DOHH2 (cell line): ENCODE measurements at regions not wholly inside any gene's neighbourhood (a gene's known extent, or its start where the extent isn't known, plus 50 kb on each side); places are given as distances from the start of the nearest gene placed in this dataset.
"Not testable (repeated sequence)": the region's sequence is repeated elsewhere in the genome, so short reads cannot be mapped to it uniquely, and the experiment has no call there.

Experiments
- H3F3A ChIP-seq: fragments of 200-600 bp; sonication (generic), shearing (Covaris generic); 2 replicates; pipeline ENCODE4 v1.6.0; 2016; ENCODE audit warnings: antibody characterized with exemption, mild to moderate bottlenecking; ENCODE audit not compliant: control insufficient read depth, insufficient read depth
- H3K27ac ChIP-seq: fragments of 200-600 bp; sonication (generic); 2 replicates; pipeline ENCODE4 v1.5.1; 2014; ENCODE audit warnings: low read depth, mild to moderate bottlenecking, low read length, moderate library complexity
- H3K27me3 ChIP-seq: fragments of 200-600 bp; sonication (generic); 2 replicates; pipeline ENCODE4 v1.6.1; 2014; ENCODE audit warnings: mild to moderate bottlenecking, low read length, mixed read lengths; ENCODE audit not compliant: control insufficient read depth
- H3K36me3 ChIP-seq: fragments of 200-600 bp; sonication (generic); 2 replicates; pipeline ENCODE4 v1.6.1; 2014; ENCODE audit warnings: mild to moderate bottlenecking, low read length, moderate library complexity, mixed read lengths; ENCODE audit not compliant: control insufficient read depth
- H3K4me1 ChIP-seq: fragments of 200-600 bp; sonication (generic); 2 replicates; pipeline ENCODE4 v1.6.1; 2014; ENCODE audit warnings: mild to moderate bottlenecking, low read length, mixed read lengths; ENCODE audit not compliant: control insufficient read depth
- H3K4me2 ChIP-seq: fragments of 200-600 bp; sonication (generic); 2 replicates; pipeline ENCODE4 v1.6.0; 2014; ENCODE audit warnings: mild to moderate bottlenecking, low read length, moderate library complexity
- H3K4me3 ChIP-seq: fragments of 200-600 bp; sonication (generic); 2 replicates; pipeline ENCODE4 v1.5.1; 2014; ENCODE audit warnings: mild to moderate bottlenecking, low read length, mixed read lengths
- H3K79me2 ChIP-seq: fragments of 200-600 bp; sonication (generic); 2 replicates; pipeline ENCODE4 v1.6.1; 2014; ENCODE audit warnings: mild to moderate bottlenecking, low read length, mixed read lengths; ENCODE audit not compliant: control insufficient read depth
- H3K9me2 ChIP-seq: fragments of 200-600 bp; sonication (generic); replicated peaks from 2 replicates; pipeline ENCODE4 v1.6.1; 2014; ENCODE audit warnings: mild to moderate bottlenecking, low read length, mixed read lengths; ENCODE audit not compliant: control insufficient read depth
- H3K9me3 ChIP-seq: fragments of 200-600 bp; sonication (generic); 2 replicates; pipeline ENCODE4 v1.6.1; 2014; ENCODE audit warnings: antibody characterized with exemption, low read length, mixed read lengths; ENCODE audit not compliant: control insufficient read depth, insufficient read depth
- H4K20me1 ChIP-seq: fragments of 200-600 bp; sonication (generic); 2 replicates; pipeline ENCODE4 v1.6.0; 2014; ENCODE audit warnings: low read depth, mild to moderate bottlenecking, antibody characterized with exemption, low read length, moderate library complexity; ENCODE audit not compliant: control insufficient read depth, insufficient read depth
- EZH2phosphoT487 ChIP-seq: fragments of 200-600 bp; sonication (generic); IDR thresholded peaks from 2 replicates; pipeline ENCODE4 v1.6.1; 2017; ENCODE audit warnings: borderline replicate concordance, mild to moderate bottlenecking, antibody characterized with exemption, low read length, moderate library complexity, mixed read lengths
- TF ChIP-seq, protein P1 (sequence below): fragments of 200-600 bp; sonication (generic); IDR thresholded peaks from one replicate; pipeline ENCODE4 v1.5.1; 2014; ENCODE audit warnings: antibody characterized with exemption, mild to moderate bottlenecking, low read depth, low read length; ENCODE audit not compliant: poor library complexity, severe bottlenecking

DNA sequence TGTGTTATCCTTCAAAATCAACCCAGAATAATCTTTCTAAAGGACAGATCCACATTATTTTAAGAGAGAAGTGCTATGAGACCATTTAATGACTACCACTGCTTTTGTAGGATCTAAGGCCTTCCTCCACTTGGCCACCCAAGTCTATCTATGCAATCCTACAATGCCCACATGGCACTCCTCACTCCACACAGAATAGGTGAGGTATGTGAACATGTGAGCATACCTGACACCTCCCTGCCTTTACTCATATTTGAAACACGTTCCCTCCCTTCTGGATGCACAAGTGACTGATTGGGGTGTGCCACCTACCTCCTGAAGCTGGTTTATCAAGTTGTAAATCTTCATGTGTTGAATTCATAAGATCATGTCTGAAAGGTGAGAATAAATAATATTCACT is 147.5 kb upstream of the KCTD7 start:
- H3K9me3 ChIP-seq, H3K27me3 ChIP-seq, H4K20me1 ChIP-seq, H3F3A ChIP-seq, H3K9me2 ChIP-seq, H3K4me1 ChIP-seq, H3K4me3 ChIP-seq, H3K4me2 ChIP-seq, H3K79me2 ChIP-seq, H3K27ac ChIP-seq: not testable (repeated sequence)
- peaks cover 22% of the 10 kb centered on the region for H3K36me3 ChIP-seq

DNA sequence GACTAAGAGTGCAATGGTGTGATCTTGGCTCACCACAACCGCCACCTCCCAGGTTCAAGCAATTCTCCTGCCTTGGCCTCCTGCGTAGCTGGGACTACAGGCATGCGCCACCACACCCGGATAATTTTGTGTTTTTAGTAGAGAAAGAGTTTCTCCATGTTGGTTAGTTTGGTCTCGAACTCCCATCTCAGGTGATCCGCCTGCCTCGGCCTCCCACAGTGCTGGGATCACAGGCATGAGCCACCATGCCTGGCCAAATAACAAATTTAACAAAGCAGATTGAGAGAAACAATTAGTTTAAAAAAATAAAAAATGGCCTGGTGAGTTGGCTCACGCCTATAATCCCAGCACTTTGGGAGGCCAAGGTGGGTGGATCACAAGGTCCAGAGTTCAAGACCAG is 139.6 kb upstream of the KCTD7 start:
- H3K79me2 ChIP-seq: peaks cover 17% of the 10 kb centered on the region
- not testable (repeated sequence) for H3K9me3 ChIP-seq, H3K27ac ChIP-seq, H3K4me3 ChIP-seq, H3K9me2 ChIP-seq, H3K27me3 ChIP-seq, H3K4me2 ChIP-seq, H3K4me1 ChIP-seq, H3F3A ChIP-seq, H3K36me3 ChIP-seq, H4K20me1 ChIP-seq

DNA sequence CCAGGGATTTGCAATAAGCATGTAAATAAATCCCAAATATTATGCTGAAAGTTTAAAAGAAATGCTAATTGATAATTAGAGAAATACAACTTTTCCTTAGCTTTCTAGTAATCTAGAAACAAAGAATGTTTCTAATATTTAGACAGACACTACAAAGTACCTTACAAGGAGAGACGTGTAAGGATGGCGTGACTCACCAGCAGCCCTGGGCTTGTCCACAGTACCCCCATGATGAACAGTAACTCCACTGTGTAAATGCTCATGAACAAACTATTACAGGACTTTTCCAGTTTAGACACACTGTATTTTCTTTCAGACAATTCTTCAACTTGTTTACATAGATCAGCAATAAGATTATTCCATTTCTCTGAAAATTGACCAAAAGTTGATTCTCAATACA is 138.9 kb upstream of the KCTD7 start:
- not testable (repeated sequence) for H3K4me3 ChIP-seq, H3K9me2 ChIP-seq, H3K4me2 ChIP-seq, H3K27me3 ChIP-seq, H3K36me3 ChIP-seq, H3F3A ChIP-seq, H3K9me3 ChIP-seq, H3K27ac ChIP-seq, H4K20me1 ChIP-seq
- H3K79me2 ChIP-seq: peaks cover 19% of the 10 kb centered on the region
- H3K4me1 ChIP-seq: peaks cover 13% of the 10 kb centered on the region

DNA sequence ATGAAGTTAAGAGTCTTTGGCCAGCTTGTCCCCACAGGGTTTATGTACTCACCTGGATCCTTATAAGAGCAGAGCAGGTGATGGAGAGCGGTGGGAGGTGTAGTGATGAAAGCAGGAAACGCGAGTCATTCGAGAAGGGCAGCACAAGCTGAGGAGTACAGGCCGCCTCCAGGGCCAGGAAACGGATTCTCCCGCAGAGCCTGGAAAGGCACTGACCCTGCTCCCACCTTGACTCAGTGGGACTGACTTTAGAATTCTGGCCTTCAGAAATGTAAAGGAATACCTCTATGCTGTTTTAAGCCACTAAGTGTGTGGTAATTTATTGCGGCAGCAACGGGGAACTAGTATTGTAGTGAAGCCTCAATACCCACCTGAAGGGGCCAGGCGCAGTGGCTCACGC is 137.7 kb upstream of the KCTD7 start:
- H3K9me3 ChIP-seq: not testable (repeated sequence)

DNA sequence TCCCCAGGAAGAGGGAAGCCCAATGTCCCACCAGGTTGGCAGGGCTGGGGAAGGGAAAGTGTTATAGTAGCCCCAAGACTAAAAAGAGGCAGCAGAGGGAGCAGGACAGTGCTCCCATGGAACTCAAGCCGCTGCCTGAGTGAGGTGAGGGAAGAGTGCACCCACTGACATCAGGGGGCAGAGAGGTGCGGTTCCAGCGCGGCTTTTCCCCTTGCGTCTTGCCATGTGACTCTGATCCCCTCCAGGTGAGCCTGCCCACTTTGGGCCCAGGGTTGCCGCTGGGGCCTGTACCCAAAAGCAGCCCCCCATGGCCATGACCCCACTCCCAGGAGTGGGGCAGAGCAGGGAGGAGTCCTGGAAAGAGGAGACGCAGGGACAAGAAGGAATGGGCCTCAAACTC is 136.3 kb upstream of the KCTD7 start:
- not testable (repeated sequence) for H3K27ac ChIP-seq, H3F3A ChIP-seq, H3K27me3 ChIP-seq, H3K9me3 ChIP-seq, H3K36me3 ChIP-seq, H3K9me2 ChIP-seq, H4K20me1 ChIP-seq
- Histone ChIP-seq H3K79me2 (peaks cover 19% of the 10 kb centered on the region), H3K4me1 (peaks cover 13% of the 10 kb centered on the region), H3K4me2 (peak overlapping the region; percentile 88), H3K4me3 (peak overlapping the region; percentile 86)

More for the DNA sequence above, 137.7 kb upstream of the KCTD7 start:
- Histone ChIP-seq H3K79me2 (peaks cover 19% of the 10 kb centered on the region), H3K4me1 (peaks cover 13% of the 10 kb centered on the region)
- H3K9me2 ChIP-seq, H4K20me1 ChIP-seq, H3K4me3 ChIP-seq, H3K4me2 ChIP-seq, H3K27ac ChIP-seq, H3K36me3 ChIP-seq, H3K27me3 ChIP-seq, H3F3A ChIP-seq: not testable (repeated sequence)

DNA sequence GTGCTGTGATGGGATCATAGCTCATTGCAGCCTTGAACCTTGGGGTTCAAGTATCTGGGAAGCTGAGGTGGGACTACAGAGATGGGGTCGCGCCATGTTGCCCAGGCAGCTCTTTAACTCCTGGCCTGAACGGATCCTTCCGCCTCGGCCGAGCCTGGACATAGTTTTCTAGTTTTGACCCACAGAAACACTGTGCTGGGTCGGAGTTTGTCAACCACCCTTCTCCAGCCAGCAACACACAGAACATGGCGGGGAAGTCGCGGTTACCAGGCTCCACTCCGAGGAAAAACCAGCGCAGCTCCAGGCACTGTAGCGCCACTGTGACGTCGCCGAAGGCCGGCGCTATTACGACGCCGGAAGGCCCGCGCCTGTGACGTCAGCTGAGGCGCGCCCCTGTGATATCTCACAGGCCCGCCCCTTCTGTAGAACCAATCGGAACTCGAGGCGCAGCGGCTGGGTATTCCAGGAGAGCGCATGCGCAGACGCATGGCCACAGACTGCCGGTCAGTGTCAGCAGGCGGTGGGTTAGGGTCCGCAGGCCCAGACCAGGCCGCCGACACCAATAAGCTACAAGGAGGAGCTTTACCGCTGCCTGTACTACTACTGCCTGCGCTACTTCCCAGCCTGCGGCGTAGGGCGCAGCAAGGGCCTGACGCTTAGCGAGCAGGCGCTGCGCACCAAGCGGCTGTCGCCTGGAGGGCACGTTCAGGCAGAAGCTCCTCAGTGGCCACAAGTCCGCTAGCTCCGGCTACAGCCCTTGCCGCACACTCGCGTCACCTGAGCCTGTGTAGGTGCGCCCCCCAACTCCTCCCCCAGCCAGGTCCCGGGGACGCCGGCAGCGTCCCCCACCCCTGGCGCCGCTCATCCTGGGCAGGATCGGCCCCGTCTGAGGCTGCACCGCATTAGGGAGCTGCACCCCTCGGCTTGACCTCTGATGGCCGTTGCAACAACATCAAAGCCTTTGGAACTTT is 135.2 kb upstream of the KCTD7 start:
- Histone ChIP-seq H3K79me2 (peaks cover 19% of the 10 kb centered on the region), H3K9me2 (no peaks in the 10 kb centered on the region), H3K27ac (peak overlapping the region; percentile 40), H3K36me3 (peaks cover 3% of the 10 kb centered on the region), H3K27me3 (no peaks in the 10 kb centered on the region), H4K20me1 (no peaks in the 10 kb centered on the region), H3K4me2 (peak overlapping the region; percentile 88), H3K4me3 (peak overlapping the region; percentile 86), H3K4me1 (peaks cover 13% of the 10 kb centered on the region), H3K9me3 (no peaks in the 10 kb centered on the region), H3F3A (peaks cover 3% of the 10 kb centered on the region; the same call in 1 of the 2 replicates)
- no peak for TF ChIP-seq EZH2phosphoT487
- TF ChIP-seq, protein P1, sequence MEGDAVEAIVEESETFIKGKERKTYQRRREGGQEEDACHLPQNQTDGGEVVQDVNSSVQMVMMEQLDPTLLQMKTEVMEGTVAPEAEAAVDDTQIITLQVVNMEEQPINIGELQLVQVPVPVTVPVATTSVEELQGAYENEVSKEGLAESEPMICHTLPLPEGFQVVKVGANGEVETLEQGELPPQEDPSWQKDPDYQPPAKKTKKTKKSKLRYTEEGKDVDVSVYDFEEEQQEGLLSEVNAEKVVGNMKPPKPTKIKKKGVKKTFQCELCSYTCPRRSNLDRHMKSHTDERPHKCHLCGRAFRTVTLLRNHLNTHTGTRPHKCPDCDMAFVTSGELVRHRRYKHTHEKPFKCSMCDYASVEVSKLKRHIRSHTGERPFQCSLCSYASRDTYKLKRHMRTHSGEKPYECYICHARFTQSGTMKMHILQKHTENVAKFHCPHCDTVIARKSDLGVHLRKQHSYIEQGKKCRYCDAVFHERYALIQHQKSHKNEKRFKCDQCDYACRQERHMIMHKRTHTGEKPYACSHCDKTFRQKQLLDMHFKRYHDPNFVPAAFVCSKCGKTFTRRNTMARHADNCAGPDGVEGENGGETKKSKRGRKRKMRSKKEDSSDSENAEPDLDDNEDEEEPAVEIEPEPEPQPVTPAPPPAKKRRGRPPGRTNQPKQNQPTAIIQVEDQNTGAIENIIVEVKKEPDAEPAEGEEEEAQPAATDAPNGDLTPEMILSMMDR: peak; percentile 37
